ENCODE measurements at regions not wholly inside any gene's neighbourhood (a gene's known extent, or its start where the extent isn't known, plus 50 kb on each side); places are given as distances from the start of the nearest gene placed in this dataset.

GRCh38 chr6:23320471-23321015 lies 751.2 kb downstream of the HDGFL1 start:
- TF ChIP-seq CTCF (conservative IDR thresholded peaks at IDR 0.05; ENCODE audit: low read length) (no peak), EZH2phosphoT487 (IDR thresholded peaks at IDR 0.05; ENCODE audit: borderline replicate concordance) (no peak)

Measured in Loucy (cell line).